Pancreas (tissue), 10 donors: ENCODE measurements at regions not wholly inside any gene's neighbourhood (a gene's known extent, or its start where the extent isn't known, plus 50 kb on each side); places are given as distances from the start of the nearest gene placed in this dataset.
A peak's percentile ranks its signal among the peaks of the same experiment; 100 is the strongest.

Experiments used
- ATAC-seq, 4 donors: fragments of 200-7000 bp; cut with Tn5 transposase; one replicate each; pipeline versions ENCODE4 v1.8.0 to v1.9.1; 2020; ENCODE audit warnings: mild to moderate bottlenecking in 4 of 4, moderate library complexity in 4 of 4
- DNase-seq, 6 donors: peaks; one replicate each; pipeline ENCODE4 v3.0.0-alpha.2; 2020
- FAIRE-seq: peaks from 2 replicates; lab custom pipeline; 2012; peaks lifted over from hg19 to GRCh38; lab: Jason Lieb, UNC
- H3K27ac ChIP-seq, 4 donors: fragments of 200-600 bp; sonication (generic); 1 replicate in 3 of 4; 2 replicates in 1 of 4; pipeline versions ENCODE4 v1.5.0 to v1.8.0; 2020
- H3K27me3 ChIP-seq, 4 donors: fragments of 200-600 bp; one replicate each; pipeline ENCODE4 v1.8.0; 2021
- H3K36me3 ChIP-seq, 3 donors: fragments of 200-600 bp; sonication (generic) in 1 of 3; one replicate each; pipeline versions ENCODE4 v1.5.0 to v1.8.0; 2020 to 2021
- H3K4me1 ChIP-seq, 3 donors: fragments of 200-600 bp; one replicate each; pipeline ENCODE4 v1.8.0; 2021
- H3K4me3 ChIP-seq, 4 donors: fragments of 200-600 bp; sonication (generic) in 2 of 4; one replicate each; pipeline versions ENCODE4 v1.5.0 to v1.8.0; 2020 to 2021
- H3K9me3 ChIP-seq, 4 donors: fragments of 200-600 bp; one replicate each; pipeline ENCODE4 v1.8.0; 2021
- CTCF ChIP-seq, 4 donors: fragments of 200-600 bp; sonication (generic) in 3 of 4; IDR thresholded peaks; one replicate each; pipeline versions ENCODE4 v1.5.0 to v1.8.0; 2021; ENCODE audit warnings: antibody characterized with exemption in 4 of 4
- WGBS, 2 donors: extraction: QIAGEN DNeasy Blood & Tissue Kit; methylation state at CpG; one replicate each; pipeline ENCODE4 v1.1.7; 2013; 5-methylcytosine and 5-hydroxymethylcytosine counted together
- intact Hi-C, 3 donors: fragments of 100-400 bp; cut with DNase I; formaldehyde crosslinking; loops; one replicate each; pipeline versions ENCODE4 v1.11.1 to v1.14.2; 2022
- donor health status: healthy with polysubstance abuse.
- donor health status: DM: no; HTN: no; CAD: no; lungs with moderate emphysema.
- donor health status: DM: no; HTN: no; CAD: no.
- donor health status: control.
- donor health status: control.
- donor health status: Bipolar disorder and iron deficiency.
- donor health status: DM: yes; HTN: yes; CAD: no.
- donor health status: DM: no; HTN: no; CAD: no.
- donor health status: DM: no; HTN: no; CAD: no.
- donor health status: DM: yes; HTN: yes; CAD: no.

- 53 to 58% methylated on average over 1 of the region's 1 CpG for WGBS, 2 donors
- H3K4me3 ChIP-seq, result no peak overlapping the region
- ATAC-seq (peak in 3 of 4 donors; percentile 34 to 65 (median 39)), DNase-seq (no peak), FAIRE-seq (peak; percentile 75)
- H3K27ac ChIP-seq, result no peak overlapping the region
- H3K27me3 ChIP-seq, result no peaks in the 10 kb centered on the region
- H3K9me3 ChIP-seq, result no peaks in the 10 kb centered on the region
- no peak for TF ChIP-seq CTCF (IDR thresholded peaks at IDR 0.05)
- intact Hi-C loops, result loop anchor here in 2 of 3 donors (5.0 to 10.0 kb wide), 2 partner anchors 280 to 347 kb away; no protein-coding TSS in a partner anchor
- no peaks in the 10 kb centered on the region for H3K36me3 ChIP-seq
- H3K4me1 ChIP-seq, result peaks cover 0 to 5% (median 0%) of the 10 kb centered on the region in 3 donors
These were observed 112.0 kb upstream of the ARHGAP42 start for GRCh38 chr11:100574894-100575769.

- H3K4me1 ChIP-seq, result peaks cover 0 to 5% (median 0%) of the 10 kb centered on the region in 3 donors
- no peaks in the 10 kb centered on the region for H3K27me3 ChIP-seq
- DNase-seq (peak in 1 of 6 donors; percentile 15), ATAC-seq (peak; percentile 63 to 92 (median 87)), FAIRE-seq (peak; percentile 89)
- H3K36me3 ChIP-seq, result no peaks in the 10 kb centered on the region
- H3K27ac ChIP-seq, result no peak overlapping the region
- no peaks in the 10 kb centered on the region for H3K9me3 ChIP-seq
- TF ChIP-seq CTCF (IDR thresholded peaks at IDR 0.05), result peak; percentile 23 to 51 (median 50)
- no peak overlapping the region for H3K4me3 ChIP-seq
- 6 to 7% methylated on average over 4 of the region's 4 CpGs for WGBS, 2 donors
- intact Hi-C loops, result loop anchor here in 2 of 3 donors (5.0 to 10.0 kb wide), 2 partner anchors 279 to 346 kb away; no protein-coding TSS in a partner anchor
These were observed 111.0 kb upstream of the ARHGAP42 start for GRCh38 chr11:100575860-100576717.

- intact Hi-C loops, result loop anchor here in 2 of 3 donors (5.0 to 10.0 kb wide), 2 partner anchors 278 to 346 kb away; no protein-coding TSS in a partner anchor
- 36 to 48% methylated on average over 3 of the region's 3 CpGs for WGBS, 2 donors
- no peaks in the 10 kb centered on the region for H3K27me3 ChIP-seq
These were observed 110.4 kb upstream of the ARHGAP42 start for GRCh38 chr11:100576718-100577021.

GRCh38 chr11:100578831-100579311 is 108.2 kb upstream of the ARHGAP42 start:
- WGBS, 2 donors, result 61 to 72% methylated on average over 5 of the region's 5 CpGs
- no peaks in the 10 kb centered on the region for H3K36me3 ChIP-seq
- peaks cover 0 to 5% (median 0%) of the 10 kb centered on the region in 3 donors for H3K4me1 ChIP-seq
- no peak for DNase-seq
- no peak for TF ChIP-seq CTCF (IDR thresholded peaks at IDR 0.05)
- intact Hi-C loops, result loop anchor here in 2 of 3 donors (5.0 to 10.0 kb wide), 2 partner anchors 276 to 343 kb away; no protein-coding TSS in a partner anchor
- FAIRE-seq, result no peak
- no peak overlapping the region for H3K4me3 ChIP-seq
- no peaks in the 10 kb centered on the region for H3K9me3 ChIP-seq
- ATAC-seq, result no peak
- H3K27me3 ChIP-seq, result no peaks in the 10 kb centered on the region
- no peak overlapping the region for H3K27ac ChIP-seq

More at GRCh38 chr11:100576718-100577021, 110.4 kb upstream of the ARHGAP42 start:
- Histone ChIP-seq H3K27ac (no peak overlapping the region), H3K36me3 (no peaks in the 10 kb centered on the region), H3K9me3 (no peaks in the 10 kb centered on the region), H3K4me1 (peaks cover 0 to 5% (median 0%) of the 10 kb centered on the region in 3 donors), H3K4me3 (no peak overlapping the region)
- ATAC-seq (no peak), FAIRE-seq (no peak), DNase-seq (no peak)
- TF ChIP-seq CTCF (IDR thresholded peaks at IDR 0.05), result peak in 1 of 4 donors; percentile 0
